ENCODE measurements at regions not wholly inside any gene's neighbourhood (a gene's known extent, or its start where the extent isn't known, plus 50 kb on each side); places are given as distances from the start of the nearest gene placed in this dataset.

DNA sequence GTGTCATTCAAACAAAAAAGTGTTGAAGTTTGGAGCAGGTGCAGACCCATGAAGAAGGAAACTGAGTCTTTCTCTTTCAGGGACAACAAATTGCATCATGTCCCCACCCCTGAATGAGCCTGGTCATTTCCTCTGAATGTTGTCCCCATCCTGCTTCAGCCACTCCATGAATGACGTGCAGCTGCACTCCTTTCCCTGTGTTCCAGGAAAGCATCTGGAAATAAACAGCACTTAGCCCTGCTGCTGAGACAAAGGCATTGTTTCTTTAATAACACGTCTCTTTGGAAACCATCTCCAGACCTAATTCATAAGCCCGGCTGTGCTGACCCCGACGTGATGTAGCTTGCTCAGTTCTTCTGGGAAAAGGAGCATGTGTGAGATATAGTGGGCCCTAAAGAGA lies 682.3 kb downstream of the BRINP1 start:
- no TSS peak for BruUV-seq (replicated peaks)
- no peaks in the 10 kb centered on the region for H3K27me3 ChIP-seq (replicated peaks in 1 of 2; ENCODE audit: control insufficient read depth in 2 of 2, insufficient read depth in 2 of 2, low read length in 1 of 2)
- WGBS (ENCODE audit: insufficient coverage, insufficient replicate concordance, low lambda C conversion rate, missing lambda C conversion rate): 12% methylated on average over 5 of the region's 5 CpGs
- ChIA-PET RAD21 (ENCODE audit: unreplicated experiment) (no interaction called here), CTCF (no interaction called here), SMC1A (ENCODE audit: uncharacterized antibody, unreplicated experiment) (no interaction called here), POLR2A (no interaction called here)
- H3K4me3 ChIP-seq: no peak overlapping the region
- no peaks in the 10 kb centered on the region for H3K36me3 ChIP-seq (ENCODE audit: control insufficient read depth in 2 of 2, insufficient read depth in 2 of 2, low read length in 1 of 2)
- H3K27ac ChIP-seq (ENCODE audit: control insufficient read depth, insufficient read depth): no peak overlapping the region
- no peak overlapping the region for H2AFZ ChIP-seq (ENCODE audit: control insufficient read depth, low read depth, low read length)
- intact Hi-C loops (cut with micrococcal nuclease; ENCODE audit: unreplicated experiment): no loop called here
- no peak for FAIRE-seq
- TF ChIP-seq, protein P1, sequence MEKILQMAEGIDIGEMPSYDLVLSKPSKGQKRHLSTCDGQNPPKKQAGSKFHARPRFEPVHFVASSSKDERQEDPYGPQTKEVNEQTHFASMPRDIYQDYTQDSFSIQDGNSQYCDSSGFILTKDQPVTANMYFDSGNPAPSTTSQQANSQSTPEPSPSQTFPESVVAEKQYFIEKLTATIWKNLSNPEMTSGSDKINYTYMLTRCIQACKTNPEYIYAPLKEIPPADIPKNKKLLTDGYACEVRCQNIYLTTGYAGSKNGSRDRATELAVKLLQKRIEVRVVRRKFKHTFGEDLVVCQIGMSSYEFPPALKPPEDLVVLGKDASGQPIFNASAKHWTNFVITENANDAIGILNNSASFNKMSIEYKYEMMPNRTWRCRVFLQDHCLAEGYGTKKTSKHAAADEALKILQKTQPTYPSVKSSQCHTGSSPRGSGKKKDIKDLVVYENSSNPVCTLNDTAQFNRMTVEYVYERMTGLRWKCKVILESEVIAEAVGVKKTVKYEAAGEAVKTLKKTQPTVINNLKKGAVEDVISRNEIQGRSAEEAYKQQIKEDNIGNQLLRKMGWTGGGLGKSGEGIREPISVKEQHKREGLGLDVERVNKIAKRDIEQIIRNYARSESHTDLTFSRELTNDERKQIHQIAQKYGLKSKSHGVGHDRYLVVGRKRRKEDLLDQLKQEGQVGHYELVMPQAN (conservative IDR thresholded peaks at IDR 0.05): no peak
- TF ChIP-seq RAD51 (IDR thresholded peaks at IDR 0.05) (no peak), ETV6 (conservative IDR thresholded peaks at IDR 0.05 in 1 of 2, IDR thresholded peaks at IDR 0.05 in 1 of 2; ENCODE audit: borderline replicate concordance in 1 of 2, low read depth in 1 of 2) (no peak), SMAD1 (IDR thresholded peaks at IDR 0.05; ENCODE audit: low read depth, partially characterized antibody) (no peak), STAT1 (conservative IDR thresholded peaks at IDR 0.05) (no peak), EGR1 (IDR thresholded peaks at IDR 0.05; ENCODE audit: borderline replicate concordance in 1 of 2, low read depth in 2 of 2, low read length in 2 of 2) (no peak), ZNF384 (IDR thresholded peaks at IDR 0.05; ENCODE audit: borderline replicate concordance, low read depth, low read length) (no peak), BMI1 (IDR thresholded peaks at IDR 0.05; ENCODE audit: borderline replicate concordance) (no peak), CHD4 (IDR thresholded peaks at IDR 0.05) (no peak), LARP7 (IDR thresholded peaks at IDR 0.05) (no peak), SRF (IDR thresholded peaks at IDR 0.05; ENCODE audit: low read depth in 2 of 2, low read length in 2 of 2) (no peak), JUND (IDR thresholded peaks at IDR 0.05; ENCODE audit: low read depth, low read length) (no peak), ZNF207 (IDR thresholded peaks at IDR 0.05; ENCODE audit: borderline replicate concordance) (no peak), MEF2B (IDR thresholded peaks at IDR 0.05; ENCODE audit: partially characterized antibody, poor library complexity, severe bottlenecking) (no peak), FOS (IDR thresholded peaks at IDR 0.05; ENCODE audit: borderline replicate concordance, extremely low read depth, insufficient read length) (no peak), POU2F2 (IDR thresholded peaks at IDR 0.05; ENCODE audit: borderline replicate concordance, low read depth, low read length) (no peak)
- TF ChIP-seq, protein P2, sequence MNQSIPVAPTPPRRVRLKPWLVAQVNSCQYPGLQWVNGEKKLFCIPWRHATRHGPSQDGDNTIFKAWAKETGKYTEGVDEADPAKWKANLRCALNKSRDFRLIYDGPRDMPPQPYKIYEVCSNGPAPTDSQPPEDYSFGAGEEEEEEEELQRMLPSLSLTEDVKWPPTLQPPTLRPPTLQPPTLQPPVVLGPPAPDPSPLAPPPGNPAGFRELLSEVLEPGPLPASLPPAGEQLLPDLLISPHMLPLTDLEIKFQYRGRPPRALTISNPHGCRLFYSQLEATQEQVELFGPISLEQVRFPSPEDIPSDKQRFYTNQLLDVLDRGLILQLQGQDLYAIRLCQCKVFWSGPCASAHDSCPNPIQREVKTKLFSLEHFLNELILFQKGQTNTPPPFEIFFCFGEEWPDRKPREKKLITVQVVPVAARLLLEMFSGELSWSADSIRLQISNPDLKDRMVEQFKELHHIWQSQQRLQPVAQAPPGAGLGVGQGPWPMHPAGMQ (IDR thresholded peaks at IDR 0.05; ENCODE audit: borderline replicate concordance): no peak
- TF ChIP-seq, protein P3, sequence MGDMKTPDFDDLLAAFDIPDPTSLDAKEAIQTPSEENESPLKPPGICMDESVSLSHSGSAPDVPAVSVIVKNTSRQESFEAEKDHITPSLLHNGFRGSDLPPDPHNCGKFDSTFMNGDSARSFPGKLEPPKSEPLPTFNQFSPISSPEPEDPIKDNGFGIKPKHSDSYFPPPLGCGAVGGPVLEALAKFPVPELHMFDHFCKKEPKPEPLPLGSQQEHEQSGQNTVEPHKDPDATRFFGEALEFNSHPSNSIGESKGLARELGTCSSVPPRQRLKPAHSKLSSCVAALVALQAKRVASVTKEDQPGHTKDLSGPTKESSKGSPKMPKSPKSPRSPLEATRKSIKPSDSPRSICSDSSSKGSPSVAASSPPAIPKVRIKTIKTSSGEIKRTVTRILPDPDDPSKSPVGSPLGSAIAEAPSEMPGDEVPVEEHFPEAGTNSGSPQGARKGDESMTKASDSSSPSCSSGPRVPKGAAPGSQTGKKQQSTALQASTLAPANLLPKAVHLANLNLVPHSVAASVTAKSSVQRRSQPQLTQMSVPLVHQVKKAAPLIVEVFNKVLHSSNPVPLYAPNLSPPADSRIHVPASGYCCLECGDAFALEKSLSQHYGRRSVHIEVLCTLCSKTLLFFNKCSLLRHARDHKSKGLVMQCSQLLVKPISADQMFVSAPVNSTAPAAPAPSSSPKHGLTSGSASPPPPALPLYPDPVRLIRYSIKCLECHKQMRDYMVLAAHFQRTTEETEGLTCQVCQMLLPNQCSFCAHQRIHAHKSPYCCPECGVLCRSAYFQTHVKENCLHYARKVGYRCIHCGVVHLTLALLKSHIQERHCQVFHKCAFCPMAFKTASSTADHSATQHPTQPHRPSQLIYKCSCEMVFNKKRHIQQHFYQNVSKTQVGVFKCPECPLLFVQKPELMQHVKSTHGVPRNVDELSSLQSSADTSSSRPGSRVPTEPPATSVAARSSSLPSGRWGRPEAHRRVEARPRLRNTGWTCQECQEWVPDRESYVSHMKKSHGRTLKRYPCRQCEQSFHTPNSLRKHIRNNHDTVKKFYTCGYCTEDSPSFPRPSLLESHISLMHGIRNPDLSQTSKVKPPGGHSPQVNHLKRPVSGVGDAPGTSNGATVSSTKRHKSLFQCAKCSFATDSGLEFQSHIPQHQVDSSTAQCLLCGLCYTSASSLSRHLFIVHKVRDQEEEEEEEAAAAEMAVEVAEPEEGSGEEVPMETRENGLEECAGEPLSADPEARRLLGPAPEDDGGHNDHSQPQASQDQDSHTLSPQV (IDR thresholded peaks at IDR 0.05): no peak
- H4K20me1 ChIP-seq (ENCODE audit: control insufficient read depth, insufficient read depth): no peaks in the 10 kb centered on the region
- H3K79me2 ChIP-seq (ENCODE audit: control insufficient read depth, insufficient read depth, low read length): no peaks in the 10 kb centered on the region
- no peak overlapping the region for H3K4me2 ChIP-seq (ENCODE audit: control insufficient read depth, insufficient read depth)
- ATAC-seq: no peak
- no peak for DNase-seq (ENCODE audit: low read depth, low spot score)
- H3K4me1 ChIP-seq (ENCODE audit: control insufficient read depth, insufficient read depth, low read length): no peaks in the 10 kb centered on the region
- in situ Hi-C loops (cut with MboI): no loop called here
- no peak overlapping the region for H3K9ac ChIP-seq (ENCODE audit: control insufficient read depth, insufficient read depth, low read length)
- H3K9me3 ChIP-seq (replicated peaks; ENCODE audit: control insufficient read depth, insufficient read depth, low read length): no peaks in the 10 kb centered on the region

All from GM12878 (cell line).